ENCODE measurements at regions not wholly inside any gene's neighbourhood (a gene's known extent, or its start where the extent isn't known, plus 50 kb on each side); places are given as distances from the start of the nearest gene placed in this dataset.

DNA sequence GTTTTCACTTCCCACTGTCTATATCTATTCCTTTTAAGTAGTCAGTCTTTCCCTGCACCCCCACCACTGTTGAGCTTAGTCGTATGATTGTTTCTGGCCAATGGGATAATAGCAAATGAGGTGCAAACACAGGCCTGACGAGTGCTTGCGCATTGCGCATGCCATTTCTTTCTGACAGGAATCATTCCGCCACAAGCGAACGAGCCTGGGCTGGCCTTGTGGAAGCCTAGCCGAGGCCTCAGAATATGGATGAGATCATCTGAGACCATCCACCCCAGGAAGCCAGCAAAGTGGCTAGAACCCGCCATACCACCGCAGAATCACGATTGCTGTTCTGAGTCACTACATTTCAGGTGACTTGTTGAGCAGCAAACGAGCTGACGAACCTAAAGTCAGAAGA, 52.2 kb upstream of the PRL start:
- Histone ChIP-seq H3K27ac (ENCODE audit: low read depth) (no peak overlapping the region), H3F3A (replicated peaks; ENCODE audit: low read depth) (no peaks in the 10 kb centered on the region), H3K27me3 (ENCODE audit: insufficient read depth) (no peaks in the 10 kb centered on the region), H3K4me2 (no peak overlapping the region), H3K4me3 (no peak overlapping the region), H3K4me1 (ENCODE audit: insufficient read depth) (no peaks in the 10 kb centered on the region), H4K20me1 (replicated peaks; ENCODE audit: insufficient read depth) (no peaks in the 10 kb centered on the region), H2AFZ (peak overlapping the region; percentile 83; the same call in 1 of the 2 replicates), H3K9me2 (ENCODE audit: insufficient read depth) (peaks cover 4% of the 10 kb centered on the region; the same call in 1 of the 2 replicates), H3K79me2 (replicated peaks; ENCODE audit: insufficient read depth) (no peaks in the 10 kb centered on the region), H3K36me3 (ENCODE audit: insufficient read depth) (no peaks in the 10 kb centered on the region)
- Mint-ChIP-seq H3K9me3 (no peaks in the 10 kb centered on the region), H3K4me3 (no peak overlapping the region), H3K36me3 (ENCODE audit: low read depth) (no peaks in the 10 kb centered on the region), H3K27ac (no peak overlapping the region), H3K27me3 (ENCODE audit: insufficient read depth, low read depth, poor library complexity) (no peaks in the 10 kb centered on the region), H3K4me1 (peaks cover 5% of the 10 kb centered on the region)
- DNase-seq (ENCODE audit: low spot score) (no peak), ATAC-seq (no peak)
- TF ChIP-seq STAT1 (IDR thresholded peaks at IDR 0.05; ENCODE audit: unreplicated experiment) (no peak), EZH2 (IDR thresholded peaks at IDR 0.05; ENCODE audit: low read depth, unreplicated experiment) (no peak), JUNB (IDR thresholded peaks at IDR 0.05; ENCODE audit: unreplicated experiment) (no peak), ZNF331 (CRISPR knock-in tag; IDR thresholded peaks at IDR 0.05; ENCODE audit: low read depth) (no peak), NANOG (IDR thresholded peaks at IDR 0.05; ENCODE audit: borderline replicate concordance) (no peak), ZNF114 (CRISPR knock-in tag; IDR thresholded peaks at IDR 0.05) (no peak), CREB1 (CRISPR knock-in tag; IDR thresholded peaks at IDR 0.05; ENCODE audit: low read depth) (no peak), EZH2phosphoT487 (IDR thresholded peaks at IDR 0.05; ENCODE audit: unreplicated experiment) (no peak)
- TF ChIP-seq, protein P1, sequence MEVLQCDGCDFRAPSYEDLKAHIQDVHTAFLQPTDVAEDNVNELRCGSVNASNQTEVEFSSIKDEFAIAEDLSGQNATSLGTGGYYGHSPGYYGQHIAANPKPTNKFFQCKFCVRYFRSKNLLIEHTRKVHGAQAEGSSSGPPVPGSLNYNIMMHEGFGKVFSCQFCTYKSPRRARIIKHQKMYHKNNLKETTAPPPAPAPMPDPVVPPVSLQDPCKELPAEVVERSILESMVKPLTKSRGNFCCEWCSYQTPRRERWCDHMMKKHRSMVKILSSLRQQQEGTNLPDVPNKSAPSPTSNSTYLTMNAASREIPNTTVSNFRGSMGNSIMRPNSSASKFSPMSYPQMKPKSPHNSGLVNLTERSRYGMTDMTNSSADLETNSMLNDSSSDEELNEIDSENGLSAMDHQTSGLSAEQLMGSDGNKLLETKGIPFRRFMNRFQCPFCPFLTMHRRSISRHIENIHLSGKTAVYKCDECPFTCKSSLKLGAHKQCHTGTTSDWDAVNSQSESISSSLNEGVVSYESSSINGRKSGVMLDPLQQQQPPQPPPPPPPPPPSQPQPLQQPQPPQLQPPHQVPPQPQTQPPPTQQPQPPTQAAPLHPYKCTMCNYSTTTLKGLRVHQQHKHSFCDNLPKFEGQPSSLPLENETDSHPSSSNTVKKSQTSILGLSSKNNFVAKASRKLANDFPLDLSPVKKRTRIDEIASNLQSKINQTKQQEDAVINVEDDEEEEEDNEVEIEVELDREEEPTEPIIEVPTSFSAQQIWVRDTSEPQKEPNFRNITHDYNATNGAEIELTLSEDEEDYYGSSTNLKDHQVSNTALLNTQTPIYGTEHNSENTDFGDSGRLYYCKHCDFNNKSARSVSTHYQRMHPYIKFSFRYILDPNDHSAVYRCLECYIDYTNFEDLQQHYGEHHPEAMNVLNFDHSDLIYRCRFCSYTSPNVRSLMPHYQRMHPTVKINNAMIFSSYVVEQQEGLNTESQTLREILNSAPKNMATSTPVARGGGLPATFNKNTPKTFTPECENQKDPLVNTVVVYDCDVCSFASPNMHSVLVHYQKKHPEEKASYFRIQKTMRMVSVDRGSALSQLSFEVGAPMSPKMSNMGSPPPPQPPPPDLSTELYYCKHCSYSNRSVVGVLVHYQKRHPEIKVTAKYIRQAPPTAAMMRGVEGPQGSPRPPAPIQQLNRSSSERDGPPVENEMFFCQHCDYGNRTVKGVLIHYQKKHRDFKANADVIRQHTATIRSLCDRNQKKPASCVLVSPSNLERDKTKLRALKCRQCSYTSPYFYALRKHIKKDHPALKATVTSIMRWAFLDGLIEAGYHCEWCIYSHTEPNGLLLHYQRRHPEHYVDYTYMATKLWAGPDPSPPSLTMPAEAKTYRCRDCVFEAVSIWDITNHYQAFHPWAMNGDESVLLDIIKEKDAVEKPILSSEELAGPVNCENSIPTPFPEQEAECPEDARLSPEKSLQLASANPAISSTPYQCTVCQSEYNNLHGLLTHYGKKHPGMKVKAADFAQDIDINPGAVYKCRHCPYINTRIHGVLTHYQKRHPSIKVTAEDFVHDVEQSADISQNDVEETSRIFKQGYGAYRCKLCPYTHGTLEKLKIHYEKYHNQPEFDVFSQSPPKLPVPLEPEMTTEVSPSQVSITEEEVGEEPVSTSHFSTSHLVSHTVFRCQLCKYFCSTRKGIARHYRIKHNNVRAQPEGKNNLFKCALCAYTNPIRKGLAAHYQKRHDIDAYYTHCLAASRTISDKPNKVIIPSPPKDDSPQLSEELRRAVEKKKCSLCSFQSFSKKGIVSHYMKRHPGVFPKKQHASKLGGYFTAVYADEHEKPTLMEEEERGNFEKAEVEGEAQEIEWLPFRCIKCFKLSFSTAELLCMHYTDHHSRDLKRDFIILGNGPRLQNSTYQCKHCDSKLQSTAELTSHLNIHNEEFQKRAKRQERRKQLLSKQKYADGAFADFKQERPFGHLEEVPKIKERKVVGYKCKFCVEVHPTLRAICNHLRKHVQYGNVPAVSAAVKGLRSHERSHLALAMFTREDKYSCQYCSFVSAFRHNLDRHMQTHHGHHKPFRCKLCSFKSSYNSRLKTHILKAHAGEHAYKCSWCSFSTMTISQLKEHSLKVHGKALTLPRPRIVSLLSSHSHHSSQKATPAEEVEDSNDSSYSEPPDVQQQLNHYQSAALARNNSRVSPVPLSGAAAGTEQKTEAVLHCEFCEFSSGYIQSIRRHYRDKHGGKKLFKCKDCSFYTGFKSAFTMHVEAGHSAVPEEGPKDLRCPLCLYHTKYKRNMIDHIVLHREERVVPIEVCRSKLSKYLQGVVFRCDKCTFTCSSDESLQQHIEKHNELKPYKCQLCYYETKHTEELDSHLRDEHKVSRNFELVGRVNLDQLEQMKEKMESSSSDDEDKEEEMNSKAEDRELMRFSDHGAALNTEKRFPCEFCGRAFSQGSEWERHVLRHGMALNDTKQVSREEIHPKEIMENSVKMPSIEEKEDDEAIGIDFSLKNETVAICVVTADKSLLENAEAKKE (CRISPR knock-in tag; IDR thresholded peaks at IDR 0.05) = no peak
- TF ChIP-seq, protein P2, sequence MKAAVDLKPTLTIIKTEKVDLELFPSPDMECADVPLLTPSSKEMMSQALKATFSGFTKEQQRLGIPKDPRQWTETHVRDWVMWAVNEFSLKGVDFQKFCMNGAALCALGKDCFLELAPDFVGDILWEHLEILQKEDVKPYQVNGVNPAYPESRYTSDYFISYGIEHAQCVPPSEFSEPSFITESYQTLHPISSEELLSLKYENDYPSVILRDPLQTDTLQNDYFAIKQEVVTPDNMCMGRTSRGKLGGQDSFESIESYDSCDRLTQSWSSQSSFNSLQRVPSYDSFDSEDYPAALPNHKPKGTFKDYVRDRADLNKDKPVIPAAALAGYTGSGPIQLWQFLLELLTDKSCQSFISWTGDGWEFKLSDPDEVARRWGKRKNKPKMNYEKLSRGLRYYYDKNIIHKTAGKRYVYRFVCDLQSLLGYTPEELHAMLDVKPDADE (IDR thresholded peaks at IDR 0.05) = no peak
- TF ChIP-seq, protein P3, sequence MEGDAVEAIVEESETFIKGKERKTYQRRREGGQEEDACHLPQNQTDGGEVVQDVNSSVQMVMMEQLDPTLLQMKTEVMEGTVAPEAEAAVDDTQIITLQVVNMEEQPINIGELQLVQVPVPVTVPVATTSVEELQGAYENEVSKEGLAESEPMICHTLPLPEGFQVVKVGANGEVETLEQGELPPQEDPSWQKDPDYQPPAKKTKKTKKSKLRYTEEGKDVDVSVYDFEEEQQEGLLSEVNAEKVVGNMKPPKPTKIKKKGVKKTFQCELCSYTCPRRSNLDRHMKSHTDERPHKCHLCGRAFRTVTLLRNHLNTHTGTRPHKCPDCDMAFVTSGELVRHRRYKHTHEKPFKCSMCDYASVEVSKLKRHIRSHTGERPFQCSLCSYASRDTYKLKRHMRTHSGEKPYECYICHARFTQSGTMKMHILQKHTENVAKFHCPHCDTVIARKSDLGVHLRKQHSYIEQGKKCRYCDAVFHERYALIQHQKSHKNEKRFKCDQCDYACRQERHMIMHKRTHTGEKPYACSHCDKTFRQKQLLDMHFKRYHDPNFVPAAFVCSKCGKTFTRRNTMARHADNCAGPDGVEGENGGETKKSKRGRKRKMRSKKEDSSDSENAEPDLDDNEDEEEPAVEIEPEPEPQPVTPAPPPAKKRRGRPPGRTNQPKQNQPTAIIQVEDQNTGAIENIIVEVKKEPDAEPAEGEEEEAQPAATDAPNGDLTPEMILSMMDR (conservative IDR thresholded peaks at IDR 0.05; ENCODE audit: low read depth in 2 of 2) = no peak

Data from GM23338 (cell line).